ENCODE measurements at regions not wholly inside any gene's neighbourhood (a gene's known extent, or its start where the extent isn't known, plus 50 kb on each side); places are given as distances from the start of the nearest gene placed in this dataset.

DNA sequence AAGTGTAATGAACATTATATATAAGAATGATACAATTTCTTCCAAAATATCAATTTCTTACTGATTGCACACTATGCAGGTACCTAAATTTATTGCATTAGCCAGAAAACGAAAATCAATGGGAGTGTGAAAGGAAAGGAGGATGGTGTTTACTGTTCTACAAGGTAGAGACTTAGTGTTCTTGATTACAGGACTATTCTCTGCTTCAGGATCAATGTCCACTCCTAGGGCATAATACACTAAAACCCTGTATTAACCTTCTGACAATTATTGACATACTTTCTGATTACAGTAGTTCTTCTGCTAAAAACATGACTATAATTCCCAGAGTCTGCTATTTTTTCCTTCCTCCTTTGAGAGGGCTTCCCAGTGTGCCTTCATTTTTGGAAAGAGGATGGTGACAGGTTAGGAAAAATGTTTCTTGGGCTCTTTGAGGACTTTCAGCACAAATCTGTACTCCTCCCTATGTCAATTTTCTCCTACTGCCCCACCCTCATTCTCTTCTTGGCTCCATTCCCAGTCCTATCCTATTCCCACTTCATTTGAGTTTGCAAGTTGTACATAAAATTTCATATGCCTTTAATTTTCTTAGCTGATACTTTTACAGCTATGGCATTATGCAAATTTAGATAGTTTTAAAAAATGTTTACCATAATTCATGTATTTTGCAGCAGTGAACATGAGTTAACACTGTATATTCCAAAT lies 278.9 kb downstream of the CENPW start:
- TF ChIP-seq, protein P1, sequence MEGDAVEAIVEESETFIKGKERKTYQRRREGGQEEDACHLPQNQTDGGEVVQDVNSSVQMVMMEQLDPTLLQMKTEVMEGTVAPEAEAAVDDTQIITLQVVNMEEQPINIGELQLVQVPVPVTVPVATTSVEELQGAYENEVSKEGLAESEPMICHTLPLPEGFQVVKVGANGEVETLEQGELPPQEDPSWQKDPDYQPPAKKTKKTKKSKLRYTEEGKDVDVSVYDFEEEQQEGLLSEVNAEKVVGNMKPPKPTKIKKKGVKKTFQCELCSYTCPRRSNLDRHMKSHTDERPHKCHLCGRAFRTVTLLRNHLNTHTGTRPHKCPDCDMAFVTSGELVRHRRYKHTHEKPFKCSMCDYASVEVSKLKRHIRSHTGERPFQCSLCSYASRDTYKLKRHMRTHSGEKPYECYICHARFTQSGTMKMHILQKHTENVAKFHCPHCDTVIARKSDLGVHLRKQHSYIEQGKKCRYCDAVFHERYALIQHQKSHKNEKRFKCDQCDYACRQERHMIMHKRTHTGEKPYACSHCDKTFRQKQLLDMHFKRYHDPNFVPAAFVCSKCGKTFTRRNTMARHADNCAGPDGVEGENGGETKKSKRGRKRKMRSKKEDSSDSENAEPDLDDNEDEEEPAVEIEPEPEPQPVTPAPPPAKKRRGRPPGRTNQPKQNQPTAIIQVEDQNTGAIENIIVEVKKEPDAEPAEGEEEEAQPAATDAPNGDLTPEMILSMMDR (conservative IDR thresholded peaks at IDR 0.05; ENCODE audit: low read depth, low read length): no peak
- TF ChIP-seq EZH2phosphoT487 (IDR thresholded peaks at IDR 0.05; ENCODE audit: borderline replicate concordance, low read length) (no peak), EZH2 (IDR thresholded peaks at IDR 0.05; ENCODE audit: low read length, unreplicated experiment) (no peak)
